M059J (cell line): ENCODE measurements at regions not wholly inside any gene's neighbourhood (a gene's known extent, or its start where the extent isn't known, plus 50 kb on each side); places are given as distances from the start of the nearest gene placed in this dataset.

ENCODE experiments used
- DNase-seq: peaks from one replicate; pipeline ENCODE4 v3.0.0-alpha.2; 2012; ENCODE audit warnings: low read depth

DNA sequence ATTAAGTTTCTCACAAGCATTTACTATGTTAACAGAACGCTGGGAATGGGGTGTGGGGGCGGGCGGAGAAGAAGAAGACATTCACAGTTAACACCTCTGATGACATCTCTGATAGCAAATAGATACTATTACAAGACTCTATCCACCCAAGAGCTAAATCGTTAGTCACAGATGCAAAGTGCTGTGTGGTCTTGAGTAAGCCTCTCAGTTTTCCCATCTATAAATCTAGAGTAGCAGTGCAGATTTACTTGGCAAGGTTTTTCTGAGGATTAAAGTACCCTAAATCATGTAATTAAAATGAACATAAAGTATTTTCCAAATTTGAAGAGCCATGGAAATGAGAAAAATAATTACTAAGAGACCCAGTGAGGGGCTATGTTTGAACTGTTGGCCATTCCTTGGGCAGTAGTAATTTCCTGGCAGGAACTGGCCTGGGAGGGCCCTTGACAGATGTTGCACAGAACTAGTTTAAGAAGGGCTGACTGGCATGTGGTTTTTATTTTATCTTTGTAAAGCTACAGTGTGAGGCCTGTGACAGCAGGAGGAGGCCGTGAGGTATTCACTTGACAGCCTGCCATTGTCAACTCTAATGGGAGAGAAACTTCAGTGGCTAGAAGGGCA lies 58.7 kb upstream of the APOBEC4 start:
- peak; percentile 13 for DNase-seq

DNA sequence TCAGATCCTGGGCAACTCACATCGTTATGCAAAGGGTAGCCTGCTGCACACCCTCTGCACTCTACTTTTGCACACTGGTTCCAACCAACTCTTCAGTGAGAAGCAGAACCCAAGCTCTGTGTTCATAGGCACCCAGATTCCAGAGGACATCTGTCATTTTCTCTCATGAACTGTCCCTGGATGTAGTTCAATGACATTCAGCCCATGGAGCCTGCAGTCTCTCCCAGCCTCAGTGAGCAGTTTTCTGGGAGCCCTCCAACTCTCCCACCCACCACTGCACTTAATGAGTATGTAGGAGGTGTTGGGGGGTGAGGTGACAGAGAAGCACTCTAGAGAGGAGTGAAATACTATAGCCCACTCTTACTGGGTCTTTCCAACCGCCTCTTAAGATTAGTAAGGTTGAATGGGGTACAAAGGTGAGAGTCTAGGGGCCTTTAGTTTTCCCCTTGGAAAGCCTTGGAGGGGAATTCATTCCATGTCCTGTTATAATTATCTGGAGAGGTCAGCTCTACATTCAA lies 58.1 kb upstream of the APOBEC4 start:
- no peak for DNase-seq

DNA sequence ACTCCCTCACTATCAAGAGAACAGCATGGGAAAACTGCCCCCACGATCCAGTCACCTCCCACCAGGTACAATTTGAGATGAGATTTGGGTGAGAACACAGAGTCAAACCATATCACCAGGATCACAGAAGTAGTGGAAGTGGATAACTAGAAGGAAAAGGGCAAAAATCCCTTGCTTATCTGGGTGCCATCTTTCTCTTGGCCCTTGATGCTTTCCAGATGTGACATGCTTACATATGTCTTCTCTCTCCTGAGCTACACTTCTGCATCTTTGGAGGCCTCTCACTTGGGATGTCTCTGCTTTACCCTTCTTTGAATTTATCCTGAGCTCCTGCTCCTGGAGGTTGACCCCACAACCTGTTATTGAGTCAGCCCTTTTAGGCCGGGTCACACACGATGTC lies 57.6 kb upstream of the APOBEC4 start:
- no peak for DNase-seq

DNA sequence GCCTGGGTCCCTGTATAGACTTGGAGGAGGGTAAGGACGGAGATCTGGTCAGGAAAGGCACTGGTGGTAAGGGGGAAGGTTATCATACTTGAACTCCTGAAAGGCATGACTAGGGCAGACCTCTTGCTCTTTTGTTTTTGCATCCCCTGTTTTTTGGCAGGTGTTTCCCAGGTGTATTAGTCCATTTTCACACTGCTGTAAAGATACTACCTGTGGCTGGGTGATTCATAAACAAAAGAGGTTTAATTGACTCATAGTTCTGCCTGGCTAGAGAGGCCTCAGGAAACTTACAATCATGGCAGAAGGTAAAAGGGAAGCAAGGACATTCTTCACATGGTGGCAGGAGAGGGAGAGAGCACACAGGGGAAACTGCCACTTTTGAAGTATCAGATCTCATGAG lies 57.2 kb upstream of the APOBEC4 start:
- no peak for DNase-seq

DNA sequence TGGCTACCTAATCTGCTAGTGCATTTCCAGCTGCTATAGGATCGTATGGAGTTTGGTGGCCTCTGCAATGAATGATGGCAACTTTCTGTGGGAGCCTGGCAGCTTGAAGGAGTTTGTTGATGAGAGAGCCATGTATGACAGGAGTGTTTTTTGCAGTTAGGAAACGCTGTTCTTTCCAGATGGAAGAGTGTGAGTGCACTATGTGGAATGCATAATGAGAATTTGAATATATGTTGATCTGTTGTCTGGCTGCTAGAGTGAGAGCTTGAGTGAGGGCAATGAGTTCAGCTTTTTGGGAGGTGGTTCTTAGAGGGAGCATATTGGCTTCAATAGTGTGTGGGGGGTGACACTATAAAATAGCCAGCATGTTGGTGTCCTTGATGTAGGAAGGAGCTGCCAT lies 51.0 kb upstream of the APOBEC4 start:
- DNase-seq, result no peak
